Epithelial cell of proximal tubule (primary cell): ENCODE measurements at regions not wholly inside any gene's neighbourhood (a gene's known extent, or its start where the extent isn't known, plus 50 kb on each side); places are given as distances from the start of the nearest gene placed in this dataset.

Experiments used
- DNase-seq: peaks from one replicate; pipeline ENCODE4 v3.0.0-alpha.2; 2011; ENCODE audit warnings: low read depth
- H3K4me3 ChIP-seq: 2 replicates; pipeline ENCODE4 v1.5.1; 2011; ENCODE audit warnings: low read depth, mild to moderate bottlenecking, low read length
- CTCF ChIP-seq: conservative IDR thresholded peaks from 2 replicates; pipeline ENCODE4 v1.5.1; 2012; ENCODE audit warnings: low read depth, mild to moderate bottlenecking, low read length

- H3K4me3 ChIP-seq = no peak overlapping the region
- no peak for TF ChIP-seq CTCF
- no peak for DNase-seq
Measured at GRCh38 chr13:22061371-22061805, 390.5 kb downstream of the FGF9 start.

- no peak overlapping the region for H3K4me3 ChIP-seq
- no peak for TF ChIP-seq CTCF
- no peak for DNase-seq
Measured at GRCh38 chr13:22061806-22062391, 391.0 kb downstream of the FGF9 start.

- no peak for DNase-seq
- no peak for TF ChIP-seq CTCF
- H3K4me3 ChIP-seq = no peak overlapping the region
Measured at GRCh38 chr13:22062478-22063205, 391.8 kb downstream of the FGF9 start.

DNA sequence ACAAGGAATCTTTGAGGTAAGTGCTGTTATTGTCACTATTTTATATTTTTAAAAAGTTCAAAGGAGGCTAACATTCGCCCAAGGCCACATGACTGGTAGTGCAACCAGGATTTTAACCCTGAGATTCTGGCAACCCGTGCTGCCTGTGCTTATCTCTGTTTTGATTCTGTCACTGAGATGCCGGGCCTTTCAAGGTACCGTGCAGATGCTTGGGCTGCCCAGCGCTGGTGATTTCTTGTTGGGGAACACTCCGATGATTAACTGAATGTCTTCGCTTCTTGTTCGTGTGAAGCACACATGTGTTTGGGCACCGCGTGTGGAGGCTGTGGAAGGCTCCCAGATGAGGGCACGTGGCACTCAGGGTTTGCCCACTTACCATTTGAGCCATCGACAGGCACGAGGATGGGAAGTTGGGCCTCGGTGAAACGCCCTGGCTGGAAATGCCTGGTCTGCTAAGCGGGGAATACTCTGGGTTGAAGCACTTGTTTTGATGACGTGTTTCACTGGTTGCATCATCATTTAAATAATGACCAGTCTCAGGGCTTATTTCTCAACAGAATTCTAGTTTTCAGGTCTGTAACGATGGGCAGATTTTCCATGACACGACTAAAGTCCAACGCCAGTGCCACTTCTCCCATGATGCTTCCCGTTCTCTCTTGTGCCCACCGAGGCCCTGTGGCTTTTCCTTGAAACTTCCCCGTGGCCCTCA is 392.7 kb downstream of the FGF9 start:
- H3K4me3 ChIP-seq = no peak overlapping the region
- DNase-seq = no peak
- no peak for TF ChIP-seq CTCF

DNA sequence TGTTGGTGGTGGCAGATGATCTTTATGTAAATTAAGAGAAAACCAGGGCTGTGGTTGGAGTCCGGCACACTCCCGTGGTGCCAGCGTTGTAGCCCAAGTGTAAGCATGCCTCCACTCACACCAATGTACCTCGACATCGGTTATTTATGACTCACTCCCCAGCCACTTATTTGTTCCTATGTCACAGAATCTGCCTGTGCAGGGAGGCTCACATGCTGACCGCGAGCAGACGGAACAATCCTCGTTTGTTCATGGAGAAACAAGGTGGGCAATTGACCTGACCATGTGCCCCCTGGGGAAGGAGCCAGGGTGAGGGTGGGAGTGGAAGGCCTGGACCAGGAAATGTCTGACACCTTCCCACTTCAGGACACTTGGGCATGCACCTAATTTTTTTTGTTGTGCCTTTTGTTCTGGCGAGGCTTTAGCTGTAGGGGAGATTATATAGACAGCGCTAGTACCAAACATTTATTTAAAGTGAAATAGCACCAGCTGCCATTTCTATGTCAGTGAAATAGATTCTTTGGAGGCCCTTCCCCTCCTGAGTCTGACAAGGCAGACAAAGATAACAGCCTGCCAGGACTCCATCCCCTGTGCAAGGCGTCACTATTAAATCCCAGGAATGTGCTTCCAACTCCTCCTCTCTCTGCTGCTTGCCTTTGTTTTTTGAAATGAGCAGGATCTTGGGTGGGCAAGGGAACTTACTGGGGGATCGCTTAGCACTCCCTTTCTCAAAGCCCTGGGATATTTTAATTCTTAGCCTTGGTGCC is 394.2 kb downstream of the FGF9 start:
- H3K4me3 ChIP-seq = no peak overlapping the region
- no peak for TF ChIP-seq CTCF
- no peak for DNase-seq

DNA sequence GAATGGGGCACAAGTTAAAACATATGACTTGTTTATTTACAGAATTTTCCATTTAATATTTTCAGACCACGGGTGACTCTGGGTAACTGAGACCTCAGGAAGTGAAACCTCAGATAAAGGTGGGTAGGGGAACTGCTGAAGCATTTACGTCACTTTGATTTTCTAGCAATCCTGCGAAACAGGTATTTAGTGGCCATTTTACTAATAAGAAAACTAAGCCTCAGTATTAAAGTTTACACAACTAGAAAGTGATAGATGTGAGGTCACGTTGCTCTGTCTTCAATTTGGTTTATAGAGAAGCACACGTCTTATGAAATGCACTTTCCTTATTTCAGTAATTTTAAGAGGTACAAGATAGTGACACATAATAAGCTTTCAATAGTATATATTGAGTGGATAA is 402.8 kb downstream of the FGF9 start:
- TF ChIP-seq CTCF = no peak
- H3K4me3 ChIP-seq = no peak overlapping the region
- no peak for DNase-seq
